Heart left ventricle (tissue), 16 donors: ENCODE measurements at regions not wholly inside any gene's neighbourhood (a gene's known extent, or its start where the extent isn't known, plus 50 kb on each side); places are given as distances from the start of the nearest gene placed in this dataset.

ENCODE experiments used
- ATAC-seq, 4 donors: fragments of 200-7000 bp; cut with Tn5 transposase; one replicate each; pipeline ENCODE4 v1.9.1; 2020 to 2022; ENCODE audit warnings: moderate library complexity in 4 of 4, mild to moderate bottlenecking in 3 of 4, moderate number of reproducible peaks in 1 of 4
- DNase-seq, 5 donors: peaks; one replicate each; pipeline ENCODE4 v3.0.0-alpha.2; 2020
- H3K27ac ChIP-seq, 12 donors: fragments of 200-600 bp; sonication (generic) in 4 of 12; one replicate each; pipeline versions ENCODE4 v1.5.0 to v1.8.0; 2016 to 2022; ENCODE audit warnings: mild to moderate bottlenecking in 2 of 12
- H3K27me3 ChIP-seq, 9 donors: fragments of 200-600 bp; sonication (generic) in 2 of 9; one replicate each; pipeline versions ENCODE4 v1.5.1 to v1.8.0; 2016 to 2022; ENCODE audit warnings: mild to moderate bottlenecking in 3 of 9
- H3K36me3 ChIP-seq, 9 donors: fragments of 200-600 bp; sonication (generic) in 2 of 9; one replicate each; pipeline versions ENCODE4 v1.5.0 to v1.8.0; 2018 to 2022; ENCODE audit warnings: mild to moderate bottlenecking in 2 of 9
- H3K4me1 ChIP-seq, 12 donors: fragments of 200-600 bp; sonication (generic) in 4 of 12; one replicate each; pipeline versions ENCODE4 v1.5.0 to v1.8.0; 2016 to 2022; ENCODE audit warnings: mild to moderate bottlenecking in 3 of 12
- H3K4me3 ChIP-seq, 12 donors: fragments of 200-600 bp; sonication (generic) in 4 of 12; one replicate each; pipeline versions ENCODE4 v1.5.0 to v1.8.0; 2017 to 2022; ENCODE audit warnings: mild to moderate bottlenecking in 9 of 12, moderate library complexity in 4 of 12
- H3K9me3 ChIP-seq, 12 donors: fragments of 200-600 bp; sonication (generic) in 4 of 12; one replicate each; pipeline versions ENCODE4 v1.5.0 to v1.8.0; 2016 to 2022; ENCODE audit warnings: mild to moderate bottlenecking in 1 of 12
- CTCF ChIP-seq, 12 donors: fragments of 200-600 bp; sonication (generic) in 4 of 12; IDR thresholded peaks; one replicate each; pipeline versions ENCODE4 v1.5.0 to v1.8.0; 2018 to 2022; ENCODE audit warnings: antibody characterized with exemption in 12 of 12, mild to moderate bottlenecking in 5 of 12
- POLR2A ChIP-seq, 2 donors: fragments of 450-650 bp; IDR thresholded peaks; one replicate each; pipeline ENCODE4 v1.6.1; 2017; ENCODE audit warnings: antibody characterized with exemption in 2 of 2, mild to moderate bottlenecking in 2 of 2, moderate library complexity in 2 of 2
- WGBS, 4 donors: extraction: QIAGEN DNeasy Blood & Tissue Kit in 2 of 4; methylation state at CpG; one replicate each; pipeline versions ENCODE4 v1.1.5 to v1.1.7; 2013 to 2018; 5-methylcytosine and 5-hydroxymethylcytosine counted together
- intact Hi-C, 10 donors: fragments of 100-400 bp; cut with DNase I; formaldehyde crosslinking; loops; one replicate each; pipeline versions ENCODE4 v1.11.1 to v1.14.2; 2022
- donor health status: ischemic (EF 13 %, LVEDD 7.1; RV severe dilation, severe dysfunction).
- donor health status: healthy with polysubstance abuse.
- donor health status: DM: no; HTN: yes; CAD: no.
- donor health status: DM: no; HTN: no; CAD: no.
- donor health status: ischemic (EF 25% LVEDD 6.9; RV normal size, moderate dysfunction).
- donor health status: ischemic (EF 25% LVEDD 5.7; RV mildly dilated, moderate dysfunction).
- donor health status: healthy.
- donor health status: DM: yes; HTN: yes; CAD: no.
- donor health status: ischemic (EF 35%, LVEDD 5.7; RV mildly dilated, moderate dysfunction).
- donor health status: nonischemic (EF 11% LVEDD 7.7; RV severe dilation, severe dysfunction).
- donor health status: DM: yes; HTN: yes; CAD: no.
- donor health status: PGD.
- donor health status: ischemic (EF 29% LVEDD 5.4; RV normal size, mild dysfunction).
- donor health status: nonischemic (EF 23%, LVEDD 6.1; RV moderate dilation, normal function).

- peak in 5 of 12 donors; percentile 10 to 17 (median 12) for TF ChIP-seq CTCF (IDR thresholded peaks at IDR 0.05)
- TF ChIP-seq POLR2A (IDR thresholded peaks at IDR 0.05), result no peak
- ATAC-seq (no peak), DNase-seq (no peak)
- Histone ChIP-seq H3K9me3 (no peaks in the 10 kb centered on the region), H3K4me1 (no peaks in the 10 kb centered on the region), H3K36me3 (no peaks in the 10 kb centered on the region), H3K27ac (no peak overlapping the region), H3K4me3 (no peak overlapping the region), H3K27me3 (no peaks in the 10 kb centered on the region)
- WGBS, 4 donors, result 7 to 17% (median 13%) methylated on average over 1 of the region's 1 CpG
- intact Hi-C loops, result no loop called here
Measured at GRCh38 chr5:119743927-119744326, 114.6 kb downstream of the FAM170A start.

GRCh38 chr5:119745976-119746375 lies 116.6 kb downstream of the FAM170A start:
- no peaks in the 10 kb centered on the region for H3K4me1 ChIP-seq
- H3K4me3 ChIP-seq, result no peak overlapping the region
- DNase-seq (no peak), ATAC-seq (no peak)
- H3K9me3 ChIP-seq, result no peaks in the 10 kb centered on the region
- H3K36me3 ChIP-seq, result no peaks in the 10 kb centered on the region
- 52 to 72% (median 53%) methylated on average over 1 of the region's 1 CpG for whole genome bisulfite sequencing, 4 donors
- intact Hi-C loops, result no loop called here
- no peak overlapping the region for H3K27ac ChIP-seq
- TF ChIP-seq CTCF (IDR thresholded peaks at IDR 0.05) (no peak), POLR2A (IDR thresholded peaks at IDR 0.05) (no peak)
- no peaks in the 10 kb centered on the region for H3K27me3 ChIP-seq

GRCh38 chr5:119746984-119747383 lies 117.6 kb downstream of the FAM170A start:
- Histone ChIP-seq H3K4me1 (no peaks in the 10 kb centered on the region), H3K27ac (no peak overlapping the region), H3K27me3 (no peaks in the 10 kb centered on the region), H3K4me3 (no peak overlapping the region), H3K9me3 (no peaks in the 10 kb centered on the region), H3K36me3 (no peaks in the 10 kb centered on the region)
- DNase-seq (no peak), ATAC-seq (no peak)
- no peak for TF ChIP-seq CTCF (IDR thresholded peaks at IDR 0.05)
- no peak for TF ChIP-seq POLR2A (IDR thresholded peaks at IDR 0.05)
- 69 to 78% (median 70%) methylated on average over 3 of the region's 3 CpGs for WGBS, 4 donors
- intact Hi-C loops, result no loop called here

GRCh38 chr5:119750887-119751733 lies 121.8 kb downstream of the FAM170A start:
- Histone ChIP-seq H3K27me3 (no peaks in the 10 kb centered on the region), H3K4me1 (no peaks in the 10 kb centered on the region), H3K9me3 (no peaks in the 10 kb centered on the region), H3K27ac (no peak overlapping the region), H3K4me3 (no peak overlapping the region), H3K36me3 (no peaks in the 10 kb centered on the region)
- DNase-seq (no peak), ATAC-seq (no peak)
- WGBS, 4 donors, result 92 to 94% (median 93%) methylated on average over 24 of the region's 24 CpGs
- TF ChIP-seq POLR2A (IDR thresholded peaks at IDR 0.05) (no peak), CTCF (IDR thresholded peaks at IDR 0.05) (no peak)
- intact Hi-C loops, result no loop called here
